K562 (cell line): ENCODE measurements at regions not wholly inside any gene's neighbourhood (a gene's known extent, or its start where the extent isn't known, plus 50 kb on each side); places are given as distances from the start of the nearest gene placed in this dataset.

Source experiments
- ATAC-seq: fragments of 200-7000 bp; cut with Tn5 transposase; 3 replicates; pipeline ENCODE4 v1.9.1; 2020; ENCODE audit warnings: moderate library complexity
- BruUV-seq: library from RNA; stranded (reverse); fragments of 400-500 nt; replicated peaks from 2 replicates; lab custom pipeline; 2021; lab: Mats Ljungman, UMichigan
- CTCF ChIA-PET: fragments of 300-600 bp; formaldehyde crosslinking; extraction: SDS; loops from one replicate; lab custom pipeline; 2021; ENCODE audit warnings: low intra/inter-chr PET ratio; lab: Yijun Ruan, JAX
- POLR2A ChIA-PET: fragments of 300-600, 350-650 bp; sonication (Branson Sonifier 250); formaldehyde crosslinking; extraction: SDS; loops from one replicate; lab custom pipeline; 2021; ENCODE audit warnings: antibody characterized with exemption, inconsistent platforms; lab: Yijun Ruan, JAX
- DNase-seq, 4 experiments: peaks; one replicate each; pipeline versions ENCODE4 v3.0.0 to v3.0.0-alpha.2; 2011 to 2018; ENCODE audit warnings: low spot score in 3 of 4, mixed read lengths in 3 of 4; ENCODE audit errors: extremely low read depth in 1 of 4
- FAIRE-seq: peaks from 2 replicates; lab custom pipeline; 2011; peaks lifted over from hg19 to GRCh38; lab: Jason Lieb, UNC
- H2AFZ ChIP-seq: 2 replicates; pipeline ENCODE4 v1.6.0; 2011; ENCODE audit warnings: low read depth, low read length, control low read depth, inconsistent platforms
- H3K27ac ChIP-seq: fragments of 200-600 bp; 3 replicates; pipeline ENCODE4 v1.8.0; 2011; ENCODE audit warnings: low read depth, mild to moderate bottlenecking, control low read depth, inconsistent platforms, low read length, moderate library complexity, mixed read lengths; ENCODE audit errors: extremely low read depth
- H3K27me3 ChIP-seq, 2 experiments: fragments of 300-600 bp in 1 of 2; 2 replicates in 1 of 2; 3 replicates in 1 of 2; pipeline versions ENCODE4 v1.6.0 to v1.8.0; 2011; ENCODE audit warnings: inconsistent platforms in 2 of 2, low read length in 2 of 2, mild to moderate bottlenecking in 1 of 2, mixed read lengths in 1 of 2, moderate library complexity in 1 of 2; ENCODE audit not compliant: control insufficient read depth in 2 of 2, insufficient read depth in 2 of 2
- H3K36me3 ChIP-seq: fragments of 300-600 bp; 3 replicates; pipeline ENCODE4 v1.8.0; 2011; ENCODE audit warnings: mild to moderate bottlenecking, low read length, inconsistent platforms; ENCODE audit not compliant: control insufficient read depth, insufficient read depth
- H3K4me1 ChIP-seq, 2 experiments: fragments of 200-600 bp in 1 of 2; replicated peaks in 1 of 2; 2 replicates in 1 of 2; 3 replicates in 1 of 2; pipeline versions ENCODE4 v1.5.1 to v1.8.0; 2011; ENCODE audit warnings: inconsistent platforms in 2 of 2, low read length in 2 of 2, mild to moderate bottlenecking in 1 of 2, mixed read lengths in 1 of 2, moderate library complexity in 1 of 2; ENCODE audit not compliant: control insufficient read depth in 2 of 2, insufficient read depth in 2 of 2
- H3K4me2 ChIP-seq: 2 replicates; pipeline ENCODE4 v1.6.1; 2011; ENCODE audit warnings: low read length, control low read depth, inconsistent platforms, mixed read lengths; ENCODE audit not compliant: insufficient read depth
- H3K4me3 ChIP-seq: fragments of 200-600 bp; sonication (generic), shearing (Covaris generic); 2 replicates; pipeline ENCODE4 v1.5.1; 2016; ENCODE audit warnings: control low read depth, inconsistent platforms
- H3K79me2 ChIP-seq: fragments of 200-600 bp; 3 replicates; pipeline ENCODE4 v1.8.0; 2011; ENCODE audit warnings: low read length, inconsistent platforms; ENCODE audit not compliant: control insufficient read depth, insufficient read depth
- H3K9ac ChIP-seq, 2 experiments: 2 replicates each; pipeline versions ENCODE4 v1.6.0 to v1.6.1; 2011; ENCODE audit warnings: low read depth in 2 of 2, low read length in 2 of 2, control low read depth in 1 of 2, inconsistent platforms in 1 of 2, mild to moderate bottlenecking in 1 of 2, mixed read lengths in 1 of 2; ENCODE audit not compliant: insufficient read depth in 1 of 2
- H3K9me1 ChIP-seq: one replicate; pipeline ENCODE4 v1.6.0; 2011; ENCODE audit warnings: inconsistent platforms, mild to moderate bottlenecking, low read length, moderate library complexity; ENCODE audit not compliant: control insufficient read depth, insufficient read depth
- H3K9me3 ChIP-seq: replicated peaks from 2 replicates; pipeline ENCODE4 v1.5.1; 2011; ENCODE audit warnings: low read depth, low read length, inconsistent platforms; ENCODE audit not compliant: control insufficient read depth, insufficient read depth
- H4K20me1 ChIP-seq: replicated peaks from 2 replicates; pipeline ENCODE4 v1.6.1; 2011; ENCODE audit warnings: low read length, inconsistent platforms, mixed read lengths; ENCODE audit not compliant: control insufficient read depth, insufficient read depth
- CCAR2 ChIP-seq: fragments of 200-400 bp; formaldehyde crosslinking; IDR thresholded peaks from 2 replicates; pipeline ENCODE4 v1.6.1; 2017; ENCODE audit warnings: mild to moderate bottlenecking, low read depth, low read length
- EWSR1 ChIP-seq: fragments of 450-650 bp; IDR thresholded peaks from 2 replicates; pipeline ENCODE4 v1.6.1; 2018; ENCODE audit warnings: borderline replicate concordance, mild to moderate bottlenecking, low read depth, moderate library complexity; ENCODE audit not compliant: partially characterized antibody
- KLF10 ChIP-seq: fragments of 250-450 bp; sonication (Bioruptor Pico); IDR thresholded peaks from 2 replicates; pipeline ENCODE4 v1.6.1; 2021; ENCODE audit warnings: matching md5 sums
- MAFF ChIP-seq: IDR thresholded peaks from 2 replicates; pipeline ENCODE4 v1.6.1; 2012; ENCODE audit warnings: low read length, improper control_type of control experiment
- RBM34 ChIP-seq: fragments of 200-400 bp; formaldehyde crosslinking; IDR thresholded peaks from 2 replicates; pipeline ENCODE4 v1.6.1; 2018; ENCODE audit warnings: low read length, borderline replicate concordance; ENCODE audit not compliant: insufficient read depth
- SMAD1 ChIP-seq: fragments of 150-350 bp; IDR thresholded peaks from 2 replicates; pipeline ENCODE4 v1.6.1; 2014; ENCODE audit warnings: low read length, low read depth; ENCODE audit not compliant: partially characterized antibody
- ZNF3 ChIP-seq: fragments of 250-450 bp; sonication (Bioruptor Pico); IDR thresholded peaks from 2 replicates; pipeline ENCODE4 v1.5.0; 2021; ENCODE audit warnings: mild to moderate bottlenecking, moderate library complexity
- WGBS: fragments of 100-300 bp; shearing (Covaris generic); methylation state at CpG from one replicate; pipeline ENCODE4 v1.1.6; 2016; ENCODE audit warnings: low coverage, mixed read lengths; ENCODE audit not compliant: insufficient coverage; ENCODE audit errors: missing lambda C conversion rate; 5-methylcytosine and 5-hydroxymethylcytosine counted together
- in situ Hi-C: fragments of 300-500 bp; cut with MboI; formaldehyde crosslinking; loops from 4 replicates; pipeline ENCODE4 v1.15.0; 2018; ENCODE audit warnings: inconsistent platforms, mixed read lengths
- intact Hi-C: fragments of 100-400 bp; cut with micrococcal nuclease; formaldehyde crosslinking; loops from 2 replicates; pipeline ENCODE4 v1.14.2; 2022
- TF ChIP-seq, protein P1 (sequence below): sonication (generic); formaldehyde crosslinking; IDR thresholded peaks from 2 replicates; pipeline ENCODE4 v1.8.0; 2022; ENCODE audit warnings: mild to moderate bottlenecking, missing genetic modification reagents, borderline replicate concordance
- TF ChIP-seq, protein P2 (sequence below): fragments of 450-650 bp; formaldehyde crosslinking; IDR thresholded peaks from 2 replicates; pipeline ENCODE4 v1.4.0; 2022; ENCODE audit warnings: mild to moderate bottlenecking, moderate library complexity
- TF ChIP-seq, protein P3 (sequence below): fragments of 250-450 bp; sonication (Bioruptor Pico); IDR thresholded peaks from 2 replicates; pipeline ENCODE4 v1.8.0; 2022; ENCODE audit warnings: moderate library complexity, mild to moderate bottlenecking, inconsistent platforms

DNA sequence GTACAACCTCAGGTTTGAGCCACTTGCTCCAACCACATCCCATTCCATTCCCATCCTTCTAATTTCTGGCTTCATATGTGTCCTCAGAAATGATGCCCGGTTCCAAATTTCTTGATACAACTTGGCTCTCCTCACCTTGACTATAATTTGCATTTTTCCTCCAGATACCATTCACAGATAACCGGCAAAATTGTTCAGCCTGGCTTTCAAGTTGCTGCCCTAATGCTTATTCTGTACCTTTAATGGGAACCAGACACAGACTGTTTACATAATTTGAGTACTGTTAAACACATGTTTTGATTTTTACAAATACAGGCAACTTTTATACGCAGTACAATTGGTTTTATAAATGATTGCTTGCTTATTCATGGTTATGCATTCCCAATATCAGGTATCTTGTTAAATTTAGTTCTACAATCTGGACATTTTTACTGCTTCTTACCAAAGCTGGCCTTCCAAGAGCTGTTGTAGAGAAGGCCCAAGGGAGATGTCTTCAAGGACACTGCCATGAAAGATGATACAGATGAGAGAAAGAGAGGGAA is 649.5 kb upstream of the CAMK1G start:
- H3K36me3 ChIP-seq, result no peaks in the 10 kb centered on the region
- H4K20me1 ChIP-seq, result no peaks in the 10 kb centered on the region
- CTCF ChIA-PET, result no interaction called here
- H3K27ac ChIP-seq, result no peak overlapping the region
- POLR2A ChIA-PET, result no interaction called here
- no peaks in the 10 kb centered on the region for H3K27me3 ChIP-seq
- no peak overlapping the region for H2AFZ ChIP-seq
- intact Hi-C loops (no loop called here), in situ Hi-C loops (no loop called here)
- TF ChIP-seq ZNF3 (CRISPR knock-in tag) (no peak), SMAD1 (no peak), CCAR2 (no peak), RBM34 (no peak), MAFF (no peak), KLF10 (CRISPR knock-in tag) (no peak), EWSR1 (no peak)
- TF ChIP-seq, protein P1, sequence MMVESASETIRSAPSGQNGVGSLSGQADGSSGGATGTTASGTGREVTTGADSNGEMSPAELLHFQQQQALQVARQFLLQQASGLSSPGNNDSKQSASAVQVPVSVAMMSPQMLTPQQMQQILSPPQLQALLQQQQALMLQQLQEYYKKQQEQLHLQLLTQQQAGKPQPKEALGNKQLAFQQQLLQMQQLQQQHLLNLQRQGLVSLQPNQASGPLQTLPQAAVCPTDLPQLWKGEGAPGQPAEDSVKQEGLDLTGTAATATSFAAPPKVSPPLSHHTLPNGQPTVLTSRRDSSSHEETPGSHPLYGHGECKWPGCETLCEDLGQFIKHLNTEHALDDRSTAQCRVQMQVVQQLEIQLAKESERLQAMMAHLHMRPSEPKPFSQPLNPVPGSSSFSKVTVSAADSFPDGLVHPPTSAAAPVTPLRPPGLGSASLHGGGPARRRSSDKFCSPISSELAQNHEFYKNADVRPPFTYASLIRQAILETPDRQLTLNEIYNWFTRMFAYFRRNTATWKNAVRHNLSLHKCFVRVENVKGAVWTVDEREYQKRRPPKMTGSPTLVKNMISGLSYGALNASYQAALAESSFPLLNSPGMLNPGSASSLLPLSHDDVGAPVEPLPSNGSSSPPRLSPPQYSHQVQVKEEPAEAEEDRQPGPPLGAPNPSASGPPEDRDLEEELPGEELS (CRISPR knock-in tag), result no peak
- TF ChIP-seq, protein P2, sequence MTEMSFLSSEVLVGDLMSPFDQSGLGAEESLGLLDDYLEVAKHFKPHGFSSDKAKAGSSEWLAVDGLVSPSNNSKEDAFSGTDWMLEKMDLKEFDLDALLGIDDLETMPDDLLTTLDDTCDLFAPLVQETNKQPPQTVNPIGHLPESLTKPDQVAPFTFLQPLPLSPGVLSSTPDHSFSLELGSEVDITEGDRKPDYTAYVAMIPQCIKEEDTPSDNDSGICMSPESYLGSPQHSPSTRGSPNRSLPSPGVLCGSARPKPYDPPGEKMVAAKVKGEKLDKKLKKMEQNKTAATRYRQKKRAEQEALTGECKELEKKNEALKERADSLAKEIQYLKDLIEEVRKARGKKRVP (CRISPR knock-in tag), result no peak
- TF ChIP-seq, protein P3, sequence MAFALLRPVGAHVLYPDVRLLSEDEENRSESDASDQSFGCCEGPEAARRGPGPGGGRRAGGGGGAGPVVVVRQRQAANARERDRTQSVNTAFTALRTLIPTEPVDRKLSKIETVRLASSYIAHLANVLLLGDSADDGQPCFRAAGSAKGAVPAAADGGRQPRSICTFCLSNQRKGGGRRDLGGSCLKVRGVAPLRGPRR (CRISPR knock-in tag), result no peak
- no peak overlapping the region for H3K4me3 ChIP-seq
- no peaks in the 10 kb centered on the region for H3K9me1 ChIP-seq
- no peak overlapping the region for H3K4me2 ChIP-seq
- no peak overlapping the region for H3K9ac ChIP-seq
- DNase-seq (no peak), FAIRE-seq (no peak), ATAC-seq (no peak)
- no peaks in the 10 kb centered on the region for H3K79me2 ChIP-seq
- 1% methylated on average over 3 of the region's 3 CpGs for WGBS
- H3K4me1 ChIP-seq, result no peaks in the 10 kb centered on the region
- BruUV-seq, result no TSS peak
- no peaks in the 10 kb centered on the region; the same call in 1 of the 2 replicates for H3K9me3 ChIP-seq
